GM23338 (cell line): ENCODE measurements at regions not wholly inside any gene's neighbourhood (a gene's known extent, or its start where the extent isn't known, plus 50 kb on each side); places are given as distances from the start of the nearest gene placed in this dataset.

Experiments used
- CTCF ChIP-seq, 2 experiments: fragments of 200-600 bp in 1 of 2; sonication (generic) in 1 of 2; conservative IDR thresholded peaks; 2 replicates each; pipeline versions ENCODE4 v1.5.1 to v1.6.1; 2016 to 2017; ENCODE audit warnings: antibody characterized with exemption in 2 of 2, low read depth in 2 of 2, mild to moderate bottlenecking in 2 of 2, moderate library complexity in 1 of 2
- EZH2 ChIP-seq: fragments of 200-600 bp; sonication (generic); IDR thresholded peaks from one replicate; pipeline ENCODE4 v1.8.0; 2017; ENCODE audit warnings: antibody characterized with exemption, mild to moderate bottlenecking, low read depth; ENCODE audit not compliant: unreplicated experiment
- EZH2phosphoT487 ChIP-seq: fragments of 200-600 bp; sonication (generic); IDR thresholded peaks from one replicate; pipeline ENCODE4 v1.8.1; 2018; ENCODE audit warnings: antibody characterized with exemption; ENCODE audit not compliant: unreplicated experiment
- JUNB ChIP-seq: IDR thresholded peaks from one replicate; pipeline ENCODE4 v1.6.1; 2016; ENCODE audit warnings: antibody characterized with exemption; ENCODE audit not compliant: unreplicated experiment
- NANOG ChIP-seq: IDR thresholded peaks from 2 replicates; pipeline ENCODE4 v1.6.1; 2016; ENCODE audit warnings: antibody characterized with exemption, borderline replicate concordance
- POLR2AphosphoS5 ChIP-seq: IDR thresholded peaks from 2 replicates; pipeline ENCODE4 v1.6.1; 2016; ENCODE audit warnings: antibody characterized with exemption, low read depth
- REST ChIP-seq: IDR thresholded peaks from one replicate; pipeline ENCODE4 v1.6.1; 2018; ENCODE audit warnings: antibody characterized with exemption; ENCODE audit not compliant: unreplicated experiment
- STAT1 ChIP-seq: IDR thresholded peaks from one replicate; pipeline ENCODE4 v1.6.1; 2016; ENCODE audit warnings: antibody characterized with exemption; ENCODE audit not compliant: unreplicated experiment
- ZNF331 ChIP-seq: fragments of 250-450 bp; sonication (Bioruptor Pico); IDR thresholded peaks from 2 replicates; pipeline ENCODE4 v1.5.0; 2020; ENCODE audit warnings: low read depth, mild to moderate bottlenecking, moderate library complexity

DNA sequence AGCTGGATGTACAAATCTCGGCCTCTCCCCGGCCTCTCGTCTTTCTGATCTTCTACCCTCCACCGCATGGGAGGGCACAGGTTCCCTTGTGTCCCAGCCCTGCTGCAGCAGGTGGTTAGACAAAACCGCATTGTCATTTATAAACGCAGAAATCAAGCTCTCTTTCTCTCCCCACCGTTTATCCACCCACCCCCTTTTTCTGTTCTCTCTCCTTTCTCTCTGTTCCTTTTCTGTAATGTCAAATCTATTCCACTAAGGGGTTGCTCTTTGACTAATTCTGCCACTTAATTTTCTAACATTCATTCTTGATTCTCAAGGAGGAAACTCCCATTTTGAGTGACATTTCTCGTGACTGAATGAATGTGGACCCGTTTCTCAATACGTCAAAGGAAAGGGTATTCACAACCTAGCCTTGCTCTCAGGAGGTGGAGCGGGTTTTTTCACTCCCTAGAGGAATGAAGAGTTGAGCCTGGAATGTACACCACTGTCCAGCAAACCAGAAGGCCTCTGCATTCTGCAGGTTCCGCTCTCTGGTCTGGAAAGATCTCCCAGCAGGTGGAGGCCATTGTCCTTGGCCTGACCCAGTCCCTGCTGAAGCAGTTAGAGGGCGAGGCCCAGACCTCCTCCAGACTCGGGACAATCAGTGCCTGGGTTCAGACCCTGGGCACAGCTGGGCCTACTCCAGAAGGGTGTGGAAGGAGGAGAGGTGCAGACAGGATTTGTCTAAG, 70.9 kb upstream of the ENPP6 start:
- TF ChIP-seq REST = no peak
- TF ChIP-seq CTCF (conservative IDR thresholded peaks at IDR 0.05; ENCODE audit: low read depth in 2 of 2) = no peak
- TF ChIP-seq JUNB = no peak
- no peak for TF ChIP-seq EZH2phosphoT487
- TF ChIP-seq EZH2 = no peak
- no peak for TF ChIP-seq POLR2AphosphoS5
- TF ChIP-seq NANOG = no peak
- no peak for TF ChIP-seq STAT1
- TF ChIP-seq ZNF331 (CRISPR knock-in tag) = no peak
